ENCODE measurements at regions not wholly inside any gene's neighbourhood (a gene's known extent, or its start where the extent isn't known, plus 50 kb on each side); places are given as distances from the start of the nearest gene placed in this dataset.

- no peaks in the 10 kb centered on the region for H3K36me3 ChIP-seq (ENCODE audit: insufficient read depth, insufficient read length, low read length)
- H3K9me3 ChIP-seq (ENCODE audit: insufficient read depth, low read length): no peaks in the 10 kb centered on the region
- no peak for DNase-seq (ENCODE audit: low read depth, low spot score)
- no peak overlapping the region for H3K4me3 ChIP-seq (ENCODE audit: insufficient read length, low read depth)
- H3K9ac ChIP-seq (ENCODE audit: insufficient read length, low read depth): no peak overlapping the region
- no peaks in the 10 kb centered on the region for H3K27me3 ChIP-seq (ENCODE audit: insufficient read depth, insufficient read length)
- H3K4me1 ChIP-seq (ENCODE audit: insufficient read depth, insufficient read length): no peaks in the 10 kb centered on the region
- TF ChIP-seq YY1 (IDR thresholded peaks at IDR 0.05; ENCODE audit: insufficient read depth, insufficient read length) (no peak), ZNF274 (IDR thresholded peaks at IDR 0.05; ENCODE audit: low read depth, low read length) (no peak), SUZ12 (IDR thresholded peaks at IDR 0.05; ENCODE audit: extremely low read depth, insufficient read depth, insufficient read length) (no peak)
These were observed 227.2 kb upstream of the ARHGAP20 start for GRCh38 chr11:110939471-110939870.

DNA sequence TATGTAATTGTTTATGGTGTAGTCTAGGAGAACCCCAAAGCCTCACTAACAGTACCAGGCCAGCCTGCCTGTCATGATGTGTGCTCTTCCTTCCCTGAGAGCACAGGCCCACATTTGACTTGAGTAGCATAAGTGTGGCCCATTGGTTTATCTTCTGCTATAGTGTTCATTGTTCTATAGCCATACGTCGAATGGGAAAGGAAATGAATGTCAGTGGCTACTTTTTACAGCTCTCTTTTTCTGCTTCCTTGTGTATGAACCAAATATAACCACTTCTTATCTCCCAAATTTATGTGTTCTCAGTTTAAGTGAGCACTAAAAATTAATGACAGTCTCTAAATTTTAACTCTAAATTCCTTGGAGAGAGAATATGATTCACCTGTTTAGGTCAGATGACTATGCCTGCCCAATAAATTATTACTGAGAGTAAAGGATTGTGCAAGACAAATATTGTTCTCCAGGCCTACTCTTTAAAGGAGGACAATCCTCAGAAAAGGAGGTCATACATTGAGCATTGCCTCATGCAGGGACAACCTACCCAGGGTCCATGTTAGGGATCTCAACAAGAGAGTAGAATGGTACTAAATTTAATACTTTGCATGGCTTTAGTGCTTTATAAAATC is 222.9 kb upstream of the ARHGAP20 start:
- no peaks in the 10 kb centered on the region for H3K9me3 ChIP-seq (ENCODE audit: insufficient read depth, low read length)
- TF ChIP-seq SUZ12 (IDR thresholded peaks at IDR 0.05; ENCODE audit: extremely low read depth, insufficient read depth, insufficient read length): no peak
- TF ChIP-seq ZNF274 (IDR thresholded peaks at IDR 0.05; ENCODE audit: low read depth, low read length): no peak
- TF ChIP-seq YY1 (IDR thresholded peaks at IDR 0.05; ENCODE audit: insufficient read depth, insufficient read length): no peak
- H3K9ac ChIP-seq (ENCODE audit: insufficient read length, low read depth): no peak overlapping the region

GRCh38 chr11:110929129-110929528 is 216.9 kb upstream of the ARHGAP20 start:
- TF ChIP-seq ZNF274 (IDR thresholded peaks at IDR 0.05; ENCODE audit: low read depth, low read length) (no peak), SUZ12 (IDR thresholded peaks at IDR 0.05; ENCODE audit: extremely low read depth, insufficient read depth, insufficient read length) (no peak), YY1 (IDR thresholded peaks at IDR 0.05; ENCODE audit: insufficient read depth, insufficient read length) (no peak)
- no peaks in the 10 kb centered on the region for H3K27me3 ChIP-seq (ENCODE audit: insufficient read depth, insufficient read length)

More for the DNA sequence above, 222.9 kb upstream of the ARHGAP20 start:
- no peaks in the 10 kb centered on the region for H3K36me3 ChIP-seq (ENCODE audit: insufficient read depth, insufficient read length, low read length)
- no peaks in the 10 kb centered on the region for H3K27me3 ChIP-seq (ENCODE audit: insufficient read depth, insufficient read length)
- no peak for DNase-seq (ENCODE audit: low read depth, low spot score)
- no peak overlapping the region for H3K4me3 ChIP-seq (ENCODE audit: insufficient read length, low read depth)
- no peaks in the 10 kb centered on the region for H3K4me1 ChIP-seq (ENCODE audit: insufficient read depth, insufficient read length)

DNA sequence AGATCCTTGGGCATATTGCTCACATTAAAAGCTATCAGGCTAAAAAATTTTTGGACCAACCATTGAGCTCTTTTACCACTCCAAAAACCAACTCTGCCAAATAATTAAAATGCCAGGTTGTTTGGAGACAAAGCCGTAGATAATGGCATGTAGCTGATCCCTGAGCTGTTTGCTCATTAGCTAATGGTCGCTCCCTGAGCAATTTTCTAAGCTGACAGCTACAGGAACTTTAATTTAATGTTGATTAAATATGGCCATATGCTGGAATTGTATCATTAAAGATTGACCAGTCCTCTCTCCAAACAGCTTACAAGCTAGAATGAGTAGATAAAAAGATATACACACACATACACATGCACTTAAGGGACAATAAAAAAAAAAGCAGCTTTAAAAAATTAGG is 216.2 kb upstream of the ARHGAP20 start:
- Histone ChIP-seq H3K27me3 (ENCODE audit: insufficient read depth, insufficient read length) (no peaks in the 10 kb centered on the region), H3K4me1 (ENCODE audit: insufficient read depth, insufficient read length) (no peaks in the 10 kb centered on the region), H3K4me3 (ENCODE audit: insufficient read length, low read depth) (no peak overlapping the region), H3K9me3 (ENCODE audit: insufficient read depth, low read length) (no peaks in the 10 kb centered on the region), H3K9ac (ENCODE audit: insufficient read length, low read depth) (no peak overlapping the region), H3K36me3 (ENCODE audit: insufficient read depth, insufficient read length, low read length) (no peaks in the 10 kb centered on the region)
- TF ChIP-seq YY1 (IDR thresholded peaks at IDR 0.05; ENCODE audit: insufficient read depth, insufficient read length) (no peak), ZNF274 (IDR thresholded peaks at IDR 0.05; ENCODE audit: low read depth, low read length) (no peak), SUZ12 (IDR thresholded peaks at IDR 0.05; ENCODE audit: extremely low read depth, insufficient read depth, insufficient read length) (no peak)
- DNase-seq (ENCODE audit: low read depth, low spot score): no peak

More at GRCh38 chr11:110929129-110929528, 216.9 kb upstream of the ARHGAP20 start:
- DNase-seq (ENCODE audit: low read depth, low spot score): no peak
- H3K9me3 ChIP-seq (ENCODE audit: insufficient read depth, low read length): no peaks in the 10 kb centered on the region
- no peaks in the 10 kb centered on the region for H3K36me3 ChIP-seq (ENCODE audit: insufficient read depth, insufficient read length, low read length)
- H3K9ac ChIP-seq (ENCODE audit: insufficient read length, low read depth): no peak overlapping the region
- H3K4me3 ChIP-seq (ENCODE audit: insufficient read length, low read depth): no peak overlapping the region
- no peaks in the 10 kb centered on the region for H3K4me1 ChIP-seq (ENCODE audit: insufficient read depth, insufficient read length)

GRCh38 chr11:110921742-110922521 is 209.7 kb upstream of the ARHGAP20 start:
- H3K9ac ChIP-seq (ENCODE audit: insufficient read length, low read depth): no peak overlapping the region
- no peak for TF ChIP-seq YY1 (IDR thresholded peaks at IDR 0.05; ENCODE audit: insufficient read depth, insufficient read length)
- no peak for TF ChIP-seq SUZ12 (IDR thresholded peaks at IDR 0.05; ENCODE audit: extremely low read depth, insufficient read depth, insufficient read length)
- TF ChIP-seq ZNF274 (IDR thresholded peaks at IDR 0.05; ENCODE audit: low read depth, low read length): no peak
- H3K9me3 ChIP-seq (ENCODE audit: insufficient read depth, low read length): no peaks in the 10 kb centered on the region
- H3K4me3 ChIP-seq (ENCODE audit: insufficient read length, low read depth): no peak overlapping the region
- no peak for DNase-seq (ENCODE audit: low read depth, low spot score)
- H3K4me1 ChIP-seq (ENCODE audit: insufficient read depth, insufficient read length): no peaks in the 10 kb centered on the region
- H3K27me3 ChIP-seq (ENCODE audit: insufficient read depth, insufficient read length): no peaks in the 10 kb centered on the region
- no peaks in the 10 kb centered on the region for H3K36me3 ChIP-seq (ENCODE audit: insufficient read depth, insufficient read length, low read length)

DNA sequence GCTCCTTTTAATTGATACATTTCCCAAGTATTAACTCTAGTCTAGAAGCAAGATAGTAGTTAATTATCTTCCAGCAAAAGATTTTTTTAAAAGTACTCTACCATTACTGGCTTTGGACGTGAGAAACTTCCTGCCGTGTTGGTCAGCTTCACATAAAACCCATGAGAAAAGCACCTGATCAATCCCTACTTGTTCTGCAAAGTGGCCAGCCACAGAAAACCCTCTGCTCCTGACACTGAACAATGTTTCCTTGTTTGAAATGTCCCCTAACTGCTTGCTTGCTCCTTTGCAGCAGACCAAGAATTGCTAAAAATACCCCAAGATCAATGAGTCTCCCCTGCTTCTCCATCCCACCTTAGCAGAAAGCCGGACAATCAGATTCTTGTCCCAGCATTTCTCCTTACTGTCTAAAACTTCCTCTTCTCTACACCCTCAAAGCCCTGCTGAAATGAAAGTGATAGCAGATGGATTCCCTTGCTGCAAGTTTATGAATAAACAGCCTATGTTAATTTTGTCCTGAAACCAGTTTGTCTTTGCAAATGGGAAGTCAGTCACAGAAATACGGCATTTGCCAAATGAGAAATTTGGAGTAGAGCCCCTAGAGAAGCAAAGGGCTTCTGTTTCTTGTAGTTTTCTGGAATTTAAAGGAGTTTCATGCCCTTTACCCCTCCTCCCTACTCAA is 207.1 kb upstream of the ARHGAP20 start:
- TF ChIP-seq SUZ12 (IDR thresholded peaks at IDR 0.05; ENCODE audit: extremely low read depth, insufficient read depth, insufficient read length): no peak
- TF ChIP-seq YY1 (IDR thresholded peaks at IDR 0.05; ENCODE audit: insufficient read depth, insufficient read length): no peak
- no peak for TF ChIP-seq ZNF274 (IDR thresholded peaks at IDR 0.05; ENCODE audit: low read depth, low read length)

DNA sequence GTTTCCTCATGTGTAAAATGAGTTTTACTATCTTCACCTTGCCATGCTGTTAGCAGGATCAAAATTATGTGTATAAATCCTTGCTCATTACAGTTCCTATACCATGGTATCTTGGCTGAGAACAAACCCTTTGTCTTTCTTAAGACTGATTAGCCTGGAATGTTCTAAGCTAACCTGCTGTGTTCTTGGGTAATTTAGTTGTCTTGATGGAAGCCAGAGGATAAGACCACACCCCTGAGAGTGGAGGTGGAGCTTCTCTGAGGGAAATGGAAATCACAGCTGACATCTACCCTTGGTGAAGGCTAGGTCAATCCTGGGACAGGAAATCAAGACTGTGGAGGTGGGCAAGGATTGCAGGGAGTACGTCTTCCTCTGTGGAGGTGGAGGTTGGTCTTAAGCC is 206.1 kb upstream of the ARHGAP20 start:
- Histone ChIP-seq H3K4me1 (ENCODE audit: insufficient read depth, insufficient read length) (no peaks in the 10 kb centered on the region), H3K36me3 (ENCODE audit: insufficient read depth, insufficient read length, low read length) (no peaks in the 10 kb centered on the region), H3K9me3 (ENCODE audit: insufficient read depth, low read length) (no peaks in the 10 kb centered on the region), H3K9ac (ENCODE audit: insufficient read length, low read depth) (no peak overlapping the region), H3K4me3 (ENCODE audit: insufficient read length, low read depth) (no peak overlapping the region), H3K27me3 (ENCODE audit: insufficient read depth, insufficient read length) (no peaks in the 10 kb centered on the region)
- TF ChIP-seq SUZ12 (IDR thresholded peaks at IDR 0.05; ENCODE audit: extremely low read depth, insufficient read depth, insufficient read length) (no peak), ZNF274 (IDR thresholded peaks at IDR 0.05; ENCODE audit: low read depth, low read length) (no peak), YY1 (IDR thresholded peaks at IDR 0.05; ENCODE audit: insufficient read depth, insufficient read length) (no peak)
- no peak for DNase-seq (ENCODE audit: low read depth, low spot score)

More for the DNA sequence above, 207.1 kb upstream of the ARHGAP20 start:
- no peak overlapping the region for H3K9ac ChIP-seq (ENCODE audit: insufficient read length, low read depth)
- no peaks in the 10 kb centered on the region for H3K9me3 ChIP-seq (ENCODE audit: insufficient read depth, low read length)
- no peak overlapping the region for H3K4me3 ChIP-seq (ENCODE audit: insufficient read length, low read depth)
- no peaks in the 10 kb centered on the region for H3K27me3 ChIP-seq (ENCODE audit: insufficient read depth, insufficient read length)
- H3K36me3 ChIP-seq (ENCODE audit: insufficient read depth, insufficient read length, low read length): no peaks in the 10 kb centered on the region
- no peak for DNase-seq (ENCODE audit: low read depth, low spot score)
- H3K4me1 ChIP-seq (ENCODE audit: insufficient read depth, insufficient read length): no peaks in the 10 kb centered on the region
